Kidney epithelial cell (primary cell): ENCODE measurements at regions not wholly inside any gene's neighbourhood (a gene's known extent, or its start where the extent isn't known, plus 50 kb on each side); places are given as distances from the start of the nearest gene placed in this dataset.

Experiments used
- DNase-seq: peaks from one replicate; pipeline ENCODE4 v3.0.0-alpha.2; 2010; ENCODE audit warnings: low read depth
- H3K27me3 ChIP-seq: 2 replicates; pipeline ENCODE4 v1.6.0; 2011; ENCODE audit warnings: low read length; ENCODE audit not compliant: control insufficient read depth, insufficient read depth
- H3K36me3 ChIP-seq: 2 replicates; pipeline ENCODE4 v1.5.1; 2011; ENCODE audit warnings: low read length; ENCODE audit not compliant: control insufficient read depth, insufficient read depth
- H3K4me3 ChIP-seq: 2 replicates; pipeline ENCODE4 v1.5.1; 2011; ENCODE audit warnings: low read depth, mild to moderate bottlenecking, control low read depth, low read length
- CTCF ChIP-seq: IDR thresholded peaks from 2 replicates; pipeline ENCODE4 v1.5.1; 2011; ENCODE audit warnings: mild to moderate bottlenecking, moderate library complexity, low read length, control low read depth, inconsistent platforms; ENCODE audit not compliant: insufficient read depth, poor library complexity, severe bottlenecking

- no peak overlapping the region for H3K4me3 ChIP-seq
- no peak for DNase-seq
- H3K27me3 ChIP-seq = no peaks in the 10 kb centered on the region
- no peaks in the 10 kb centered on the region for H3K36me3 ChIP-seq
- TF ChIP-seq CTCF = no peak
Observed at GRCh38 chr16:13553453-13553985, 366.4 kb upstream of the ERCC4 start.

- TF ChIP-seq CTCF = no peak
- Histone ChIP-seq H3K4me3 (no peak overlapping the region), H3K36me3 (no peaks in the 10 kb centered on the region), H3K27me3 (no peaks in the 10 kb centered on the region)
- DNase-seq = no peak
Observed at GRCh38 chr16:13554005-13554404, 365.9 kb upstream of the ERCC4 start.

- H3K4me3 ChIP-seq = no peak overlapping the region
- no peak for DNase-seq
- no peak for TF ChIP-seq CTCF
Observed at GRCh38 chr16:13554643-13555042, 365.3 kb upstream of the ERCC4 start.

GRCh38 chr16:13557418-13557817 is 362.5 kb upstream of the ERCC4 start:
- H3K27me3 ChIP-seq = no peaks in the 10 kb centered on the region
- H3K36me3 ChIP-seq = no peaks in the 10 kb centered on the region
- no peak for DNase-seq
- H3K4me3 ChIP-seq = no peak overlapping the region
- no peak for TF ChIP-seq CTCF

More at GRCh38 chr16:13554643-13555042, 365.3 kb upstream of the ERCC4 start:
- H3K36me3 ChIP-seq = no peaks in the 10 kb centered on the region
- H3K27me3 ChIP-seq = no peaks in the 10 kb centered on the region

GRCh38 chr16:13558752-13559151 is 361.2 kb upstream of the ERCC4 start:
- Histone ChIP-seq H3K36me3 (no peaks in the 10 kb centered on the region), H3K4me3 (no peak overlapping the region)

More at GRCh38 chr16:13558752-13559151, 361.2 kb upstream of the ERCC4 start:
- no peaks in the 10 kb centered on the region for H3K27me3 ChIP-seq
- no peak for DNase-seq
- TF ChIP-seq CTCF = no peak
